ENCODE measurements at regions not wholly inside any gene's neighbourhood (a gene's known extent, or its start where the extent isn't known, plus 50 kb on each side); places are given as distances from the start of the nearest gene placed in this dataset.

DNA sequence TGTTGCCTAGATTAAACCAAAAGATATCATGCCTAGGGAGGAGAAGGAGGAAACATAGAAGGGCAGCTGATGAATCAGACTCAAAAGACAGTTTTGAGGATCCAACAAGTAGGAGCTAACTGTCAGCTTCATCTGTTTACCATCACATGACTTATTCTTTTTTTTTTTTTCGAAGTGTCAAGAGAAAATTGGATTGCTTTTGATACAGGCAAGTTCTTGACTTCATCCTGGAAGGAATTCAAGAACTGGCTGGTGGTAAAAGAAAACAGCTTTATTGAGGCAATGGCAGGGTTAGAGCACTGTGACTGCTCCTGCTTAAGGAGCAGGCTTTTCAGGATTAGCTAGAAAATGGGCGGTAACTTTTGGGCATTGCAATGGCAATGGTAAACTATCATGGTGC lies 227.5 kb upstream of the KCNMB2 start:
- Histone ChIP-seq H3K9me3 (ENCODE audit: control insufficient read depth, low read length) (no peaks in the 10 kb centered on the region), H3K4me2 (ENCODE audit: low read length) (no peak overlapping the region), H3K27me3 (ENCODE audit: control insufficient read depth, insufficient read depth, low read length) (no peaks in the 10 kb centered on the region), H2AFZ (no peak overlapping the region), H3K4me1 (no peaks in the 10 kb centered on the region), H3K27ac (no peak overlapping the region), H3K79me2 (no peaks in the 10 kb centered on the region), H3K36me3 (ENCODE audit: control insufficient read depth, insufficient read depth, low read length) (no peaks in the 10 kb centered on the region), H3K9ac (no peak overlapping the region), H3K4me3 (ENCODE audit: low read depth, low read length) (no peak overlapping the region)
- no peak for TF ChIP-seq CTCF (IDR thresholded peaks at IDR 0.05)

- Histone ChIP-seq H3K27ac (no peak overlapping the region), H3K36me3 (ENCODE audit: control insufficient read depth, insufficient read depth, low read length) (no peaks in the 10 kb centered on the region), H3K4me3 (ENCODE audit: low read depth, low read length) (no peak overlapping the region), H3K27me3 (ENCODE audit: control insufficient read depth, insufficient read depth, low read length) (no peaks in the 10 kb centered on the region), H3K79me2 (no peaks in the 10 kb centered on the region), H3K4me2 (ENCODE audit: low read length) (no peak overlapping the region), H3K9ac (no peak overlapping the region), H2AFZ (no peak overlapping the region), H3K4me1 (no peaks in the 10 kb centered on the region), H3K9me3 (ENCODE audit: control insufficient read depth, low read length) (no peaks in the 10 kb centered on the region)
- no peak for TF ChIP-seq CTCF (IDR thresholded peaks at IDR 0.05)
Observed at GRCh38 chr3:178310949-178311348, 225.3 kb upstream of the KCNMB2 start.

GRCh38 chr3:178313716-178314115 lies 222.5 kb upstream of the KCNMB2 start:
- Histone ChIP-seq H3K4me2 (ENCODE audit: low read length) (no peak overlapping the region), H3K4me1 (no peaks in the 10 kb centered on the region), H3K9ac (no peak overlapping the region), H3K36me3 (ENCODE audit: control insufficient read depth, insufficient read depth, low read length) (no peaks in the 10 kb centered on the region), H2AFZ (peak overlapping the region; percentile 31), H3K27me3 (ENCODE audit: control insufficient read depth, insufficient read depth, low read length) (no peaks in the 10 kb centered on the region), H3K79me2 (no peaks in the 10 kb centered on the region), H3K27ac (no peak overlapping the region), H3K9me3 (ENCODE audit: control insufficient read depth, low read length) (no peaks in the 10 kb centered on the region), H3K4me3 (ENCODE audit: low read depth, low read length) (no peak overlapping the region)
- no peak for TF ChIP-seq CTCF (IDR thresholded peaks at IDR 0.05)

GRCh38 chr3:178318340-178318739 lies 217.9 kb upstream of the KCNMB2 start:
- Histone ChIP-seq H3K9ac (no peak overlapping the region), H3K4me3 (ENCODE audit: low read depth, low read length) (no peak overlapping the region), H3K9me3 (ENCODE audit: control insufficient read depth, low read length) (no peaks in the 10 kb centered on the region)

More at GRCh38 chr3:178318340-178318739, 217.9 kb upstream of the KCNMB2 start:
- Histone ChIP-seq H3K27me3 (ENCODE audit: control insufficient read depth, insufficient read depth, low read length) (no peaks in the 10 kb centered on the region), H3K79me2 (no peaks in the 10 kb centered on the region), H2AFZ (no peak overlapping the region), H3K27ac (no peak overlapping the region), H3K4me2 (ENCODE audit: low read length) (no peak overlapping the region), H3K36me3 (ENCODE audit: control insufficient read depth, insufficient read depth, low read length) (no peaks in the 10 kb centered on the region), H3K4me1 (peaks cover 30% of the 10 kb centered on the region)
- no peak for TF ChIP-seq CTCF (IDR thresholded peaks at IDR 0.05)
